Fibroblast of lung (primary cell): ENCODE measurements at regions not wholly inside any gene's neighbourhood (a gene's known extent, or its start where the extent isn't known, plus 50 kb on each side); places are given as distances from the start of the nearest gene placed in this dataset.

Source experiments
- CTCF ChIP-seq, 2 donors: IDR thresholded peaks in 1 of 2; conservative IDR thresholded peaks in 1 of 2; 1 replicate in 1 of 2; 2 replicates in 1 of 2; pipeline ENCODE4 v1.5.1; 2011 to 2012; ENCODE audit warnings: low read length in 2 of 2, control low read depth in 1 of 2, inconsistent platforms in 1 of 2, low read depth in 1 of 2, mild to moderate bottlenecking in 1 of 2
- EZH2 ChIP-seq: IDR thresholded peaks from 2 replicates; pipeline ENCODE4 v1.5.1; 2012; ENCODE audit warnings: low read length, control low read depth, mild to moderate bottlenecking; ENCODE audit errors: missing control alignments

- no peak for TF ChIP-seq EZH2
- no peak for TF ChIP-seq CTCF (conservative IDR thresholded peaks at IDR 0.05 in 1 of 2, IDR thresholded peaks at IDR 0.05 in 1 of 2; ENCODE audit: low read depth in 1 of 2, low read length in 2 of 2)
Measured at GRCh38 chr6:170172825-170173256, 118.0 kb downstream of the DLL1 start.
